ENCODE measurements at regions not wholly inside any gene's neighbourhood (a gene's known extent, or its start where the extent isn't known, plus 50 kb on each side); places are given as distances from the start of the nearest gene placed in this dataset.
"Not testable (repeated sequence)": the region's sequence is repeated elsewhere in the genome, so short reads cannot be mapped to it uniquely, and the experiment has no call there.

GRCh38 chrX:122270809-122271494 lies 913.1 kb upstream of the GRIA3 start:
- no peak overlapping the region for H3K4me3 Mint-ChIP-seq
- no peak overlapping the region for H3K27ac Mint-ChIP-seq

DNA sequence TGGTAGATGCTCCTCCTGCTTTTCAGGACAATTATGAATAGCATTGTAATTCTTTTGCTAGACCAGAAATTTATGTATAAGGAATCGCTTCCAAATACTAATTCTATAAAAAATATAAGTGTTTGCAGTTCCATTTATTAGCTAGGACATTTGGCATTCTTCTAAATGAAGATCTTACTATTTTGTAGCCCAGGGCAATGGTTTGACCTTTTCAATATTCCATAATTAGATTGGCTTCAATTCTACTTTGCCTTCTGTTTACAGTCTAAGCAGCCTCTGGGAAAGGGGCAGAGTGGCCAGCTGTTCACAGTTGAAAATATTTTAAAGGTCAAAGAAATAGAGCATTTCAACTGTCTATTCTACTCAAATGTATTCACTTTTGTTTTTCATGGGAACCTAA lies 912.1 kb upstream of the GRIA3 start:
- ATAC-seq (ENCODE audit: low read depth): no peak
- Mint-ChIP-seq H3K4me3 (no peak overlapping the region), H3K9me3 (peaks cover 3% of the 10 kb centered on the region), H3K27me3 (no peaks in the 10 kb centered on the region), H3K27ac (no peak overlapping the region), H3K36me3 (no peaks in the 10 kb centered on the region), H3K4me1 (no peaks in the 10 kb centered on the region)
- DNase-seq (ENCODE audit: low spot score in 2 of 2): no peak

More at GRCh38 chrX:122270809-122271494, 913.1 kb upstream of the GRIA3 start:
- no peak for DNase-seq (ENCODE audit: low spot score in 2 of 2)
- no peaks in the 10 kb centered on the region for H3K27me3 Mint-ChIP-seq
- no peaks in the 10 kb centered on the region for H3K36me3 Mint-ChIP-seq
- no peak for ATAC-seq (ENCODE audit: low read depth)
- peaks cover 3% of the 10 kb centered on the region for H3K9me3 Mint-ChIP-seq
- H3K4me1 Mint-ChIP-seq: no peaks in the 10 kb centered on the region

DNA sequence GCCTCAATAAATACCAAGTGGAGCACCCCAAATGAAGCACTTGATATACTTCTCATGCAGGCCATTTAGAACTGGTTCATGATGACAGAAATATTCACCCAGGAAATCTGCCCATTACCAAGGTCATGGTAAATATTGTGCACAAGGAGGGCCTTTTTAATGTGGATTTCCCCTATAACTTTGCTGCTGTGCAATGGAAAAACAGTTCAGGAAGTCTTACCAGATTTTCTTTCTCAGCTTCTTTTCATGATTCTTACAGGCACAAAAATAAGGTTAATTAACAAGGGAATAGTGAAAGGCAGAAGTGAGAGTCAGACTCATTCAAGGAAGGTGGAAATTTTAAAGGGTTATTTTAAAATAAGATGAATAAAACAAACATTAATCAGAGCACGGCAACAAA lies 904.3 kb upstream of the GRIA3 start:
- ATAC-seq (ENCODE audit: low read depth) (no peak), DNase-seq (ENCODE audit: low spot score in 2 of 2) (no peak)
- Mint-ChIP-seq H3K27me3 (no peaks in the 10 kb centered on the region), H3K9me3 (peaks cover 1% of the 10 kb centered on the region), H3K4me1 (no peaks in the 10 kb centered on the region), H3K36me3 (no peaks in the 10 kb centered on the region), H3K27ac (no peak overlapping the region), H3K4me3 (no peak overlapping the region)

- not testable (repeated sequence) for H3K27ac Mint-ChIP-seq; H3K4me1 Mint-ChIP-seq; H3K36me3 Mint-ChIP-seq; ATAC-seq (ENCODE audit: low read depth); H3K4me3 Mint-ChIP-seq; DNase-seq (ENCODE audit: low spot score in 2 of 2); H3K27me3 Mint-ChIP-seq; H3K9me3 Mint-ChIP-seq
Observed at GRCh38 chrX:122299822-122300221, 884.3 kb upstream of the GRIA3 start.

DNA sequence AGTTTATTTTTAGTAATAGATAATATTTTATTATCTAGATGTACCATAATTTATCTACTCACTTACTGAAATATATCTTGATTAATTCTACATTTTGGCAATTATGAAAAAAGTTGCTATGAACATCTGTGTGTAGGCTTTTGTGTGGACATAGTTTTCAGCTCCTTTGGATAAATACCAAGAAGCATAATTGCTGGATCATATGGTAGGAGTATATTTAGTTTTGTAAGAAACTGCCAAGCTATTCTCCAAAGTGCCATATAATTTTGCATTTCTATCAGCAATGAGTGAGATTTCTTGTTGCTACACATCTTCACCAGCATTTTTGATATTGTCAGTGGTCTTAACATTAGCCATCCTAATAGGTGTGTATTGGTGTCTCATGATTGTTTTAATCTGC lies 882.6 kb upstream of the GRIA3 start:
- Mint-ChIP-seq H3K27me3 (no peaks in the 10 kb centered on the region), H3K36me3 (no peaks in the 10 kb centered on the region), H3K4me1 (no peaks in the 10 kb centered on the region), H3K4me3 (no peak overlapping the region), H3K9me3 (peaks cover 1% of the 10 kb centered on the region), H3K27ac (no peak overlapping the region)
- DNase-seq (ENCODE audit: low spot score in 2 of 2): no peak
- no peak for ATAC-seq (ENCODE audit: low read depth)

DNA sequence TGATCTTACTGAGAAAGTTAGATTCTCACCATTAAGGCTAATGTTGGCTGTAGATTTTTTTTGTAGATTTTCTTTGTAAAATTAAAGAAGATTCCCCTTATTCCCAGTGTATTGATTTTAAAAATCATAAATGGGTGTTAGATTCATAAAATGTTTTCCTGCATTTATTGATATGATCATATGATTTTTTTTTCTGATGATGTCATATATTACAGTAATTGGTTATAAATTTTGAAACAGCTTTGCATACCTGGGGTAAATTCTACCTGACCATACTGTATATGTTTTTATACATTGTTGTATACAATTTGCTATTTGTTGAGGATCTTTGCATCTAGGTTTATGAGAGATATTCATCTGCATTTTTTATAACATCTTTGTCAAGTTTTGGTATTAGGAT lies 880.3 kb upstream of the GRIA3 start:
- H3K4me1 Mint-ChIP-seq: no peaks in the 10 kb centered on the region
- H3K9me3 Mint-ChIP-seq: peaks cover 3% of the 10 kb centered on the region
- H3K4me3 Mint-ChIP-seq: no peak overlapping the region
- H3K27me3 Mint-ChIP-seq: no peaks in the 10 kb centered on the region
- no peak overlapping the region for H3K27ac Mint-ChIP-seq
- H3K36me3 Mint-ChIP-seq: no peaks in the 10 kb centered on the region
- no peak for DNase-seq (ENCODE audit: low spot score in 2 of 2)
- ATAC-seq (ENCODE audit: low read depth): no peak

GRCh38 chrX:122344816-122345215 lies 839.3 kb upstream of the GRIA3 start:
- no peaks in the 10 kb centered on the region for H3K36me3 Mint-ChIP-seq
- H3K27me3 Mint-ChIP-seq: no peaks in the 10 kb centered on the region
- no peak overlapping the region for H3K27ac Mint-ChIP-seq
- no peaks in the 10 kb centered on the region for H3K4me1 Mint-ChIP-seq
- peaks cover 1% of the 10 kb centered on the region for H3K9me3 Mint-ChIP-seq
- no peak for DNase-seq (ENCODE audit: low spot score in 2 of 2)
- H3K4me3 Mint-ChIP-seq: no peak overlapping the region
- ATAC-seq (ENCODE audit: low read depth): no peak

DNA sequence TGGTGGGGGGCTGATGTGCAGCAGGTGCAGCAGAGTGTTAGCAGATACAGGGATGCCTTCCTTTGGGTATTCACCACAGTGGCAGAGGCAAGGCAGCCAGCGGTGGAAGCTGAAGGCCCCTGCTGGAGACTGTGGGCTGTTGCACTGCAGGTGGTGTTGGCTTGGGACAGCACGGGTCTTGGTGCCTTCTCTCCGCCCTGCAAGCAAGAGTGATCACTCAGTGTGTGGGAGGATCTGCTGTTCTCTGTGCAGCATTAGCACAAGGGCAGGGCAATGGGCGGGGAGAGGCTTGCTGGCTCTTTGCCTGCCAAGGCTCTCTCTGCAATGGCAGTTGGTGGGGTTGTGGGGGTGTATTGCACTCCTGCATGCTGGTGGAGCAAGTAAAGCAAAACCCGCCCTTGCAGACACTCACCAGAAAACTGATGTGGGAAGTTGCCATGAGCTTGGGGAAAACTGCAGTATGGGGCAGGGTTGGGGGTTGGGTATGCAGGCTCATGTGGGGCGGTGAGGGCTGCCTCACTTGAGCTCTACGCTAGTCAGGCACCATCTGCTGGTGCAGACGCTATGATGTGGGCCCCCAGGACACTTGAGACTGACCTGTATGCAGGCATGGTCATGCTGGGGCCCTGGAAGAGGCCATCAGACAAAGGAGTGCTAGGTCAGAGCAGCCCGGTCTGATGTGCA lies 820.8 kb upstream of the GRIA3 start:
- DNase-seq (ENCODE audit: low spot score in 2 of 2) (no peak), ATAC-seq (ENCODE audit: low read depth) (no peak)
- peaks cover 1% of the 10 kb centered on the region for H3K9me3 Mint-ChIP-seq
- H3K27ac Mint-ChIP-seq: no peak overlapping the region
- H3K4me1 Mint-ChIP-seq: no peaks in the 10 kb centered on the region
- no peaks in the 10 kb centered on the region for H3K36me3 Mint-ChIP-seq
- no peak overlapping the region for H3K4me3 Mint-ChIP-seq
- H3K27me3 Mint-ChIP-seq: no peaks in the 10 kb centered on the region

GRCh38 chrX:122375533-122375932 lies 808.5 kb upstream of the GRIA3 start:
- H3K27ac Mint-ChIP-seq; H3K9me3 Mint-ChIP-seq; H3K27me3 Mint-ChIP-seq; ATAC-seq (ENCODE audit: low read depth); H3K4me1 Mint-ChIP-seq; DNase-seq (ENCODE audit: low spot score in 2 of 2); H3K4me3 Mint-ChIP-seq; H3K36me3 Mint-ChIP-seq: not testable (repeated sequence)

GRCh38 chrX:122389005-122389404 lies 795.1 kb upstream of the GRIA3 start:
- Mint-ChIP-seq H3K27ac (no peak overlapping the region), H3K9me3 (no peaks in the 10 kb centered on the region), H3K4me1 (no peaks in the 10 kb centered on the region), H3K4me3 (no peak overlapping the region), H3K27me3 (no peaks in the 10 kb centered on the region), H3K36me3 (no peaks in the 10 kb centered on the region)
- no peak for ATAC-seq (ENCODE audit: low read depth)
- no peak for DNase-seq (ENCODE audit: low spot score in 2 of 2)

GRCh38 chrX:122418758-122419157 lies 765.3 kb upstream of the GRIA3 start:
- DNase-seq (ENCODE audit: low spot score in 2 of 2) (no peak), ATAC-seq (ENCODE audit: low read depth) (no peak)
- Mint-ChIP-seq H3K9me3 (peaks cover 2% of the 10 kb centered on the region), H3K4me1 (no peaks in the 10 kb centered on the region), H3K27me3 (no peaks in the 10 kb centered on the region), H3K4me3 (no peak overlapping the region), H3K27ac (no peak overlapping the region), H3K36me3 (no peaks in the 10 kb centered on the region)

- ATAC-seq (ENCODE audit: low read depth): no peak
- Mint-ChIP-seq H3K36me3 (no peaks in the 10 kb centered on the region), H3K9me3 (no peaks in the 10 kb centered on the region)
Observed at GRCh38 chrX:122421434-122422121, 762.5 kb upstream of the GRIA3 start.

DNA sequence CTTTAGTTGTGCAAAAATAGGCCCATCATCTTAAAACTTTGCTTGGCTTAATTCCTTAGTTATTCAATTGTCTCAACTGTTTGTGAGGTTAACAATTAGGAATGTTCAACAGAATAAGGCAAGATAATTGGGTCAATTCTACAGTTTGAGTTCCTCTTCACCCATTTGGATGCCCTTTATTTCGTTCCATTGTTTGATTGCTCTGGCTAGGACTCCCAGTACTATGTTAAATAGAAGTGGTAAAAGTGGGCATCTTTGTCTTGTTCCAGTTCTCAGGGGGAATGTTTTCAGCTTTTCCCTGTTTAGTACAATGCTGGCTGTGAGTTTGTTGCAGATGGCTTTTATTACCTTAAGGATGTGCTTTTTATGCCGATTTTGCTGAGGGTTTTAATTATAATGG lies 761.5 kb upstream of the GRIA3 start:
- ATAC-seq (ENCODE audit: low read depth) (no peak), DNase-seq (ENCODE audit: low spot score in 2 of 2) (no peak)
- no peak overlapping the region for H3K4me3 Mint-ChIP-seq
- no peaks in the 10 kb centered on the region for H3K4me1 Mint-ChIP-seq
- no peak overlapping the region for H3K27ac Mint-ChIP-seq
- H3K9me3 Mint-ChIP-seq: no peaks in the 10 kb centered on the region
- no peaks in the 10 kb centered on the region for H3K27me3 Mint-ChIP-seq
- H3K36me3 Mint-ChIP-seq: no peaks in the 10 kb centered on the region

More at GRCh38 chrX:122421434-122422121, 762.5 kb upstream of the GRIA3 start:
- no peak for DNase-seq (ENCODE audit: low spot score in 2 of 2)
- H3K27me3 Mint-ChIP-seq: no peaks in the 10 kb centered on the region
- no peak overlapping the region for H3K4me3 Mint-ChIP-seq
- no peaks in the 10 kb centered on the region for H3K4me1 Mint-ChIP-seq
- H3K27ac Mint-ChIP-seq: no peak overlapping the region

DNA sequence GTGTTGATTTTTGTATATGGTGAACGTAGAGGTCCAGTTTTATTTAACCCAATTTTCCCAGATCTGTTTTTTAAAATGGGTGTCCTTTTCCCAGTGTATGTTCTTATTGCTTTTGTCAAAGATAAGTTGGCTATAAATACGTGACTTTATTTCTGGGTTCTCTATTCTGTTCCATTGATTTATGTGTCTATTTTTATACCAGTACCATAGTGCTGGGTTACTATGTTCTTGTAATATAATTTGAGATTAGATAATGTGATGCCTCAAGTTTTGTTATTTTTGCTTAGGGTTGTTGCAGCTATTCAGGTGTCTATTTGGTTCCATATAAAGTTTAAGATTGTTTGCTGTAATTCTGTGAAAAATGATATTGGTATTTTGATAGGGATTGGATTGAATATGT lies 749.1 kb upstream of the GRIA3 start:
- Mint-ChIP-seq H3K36me3 (no peaks in the 10 kb centered on the region), H3K9me3 (peaks cover 8% of the 10 kb centered on the region), H3K27ac (no peak overlapping the region)

More for the DNA sequence above, 749.1 kb upstream of the GRIA3 start:
- Mint-ChIP-seq H3K4me1 (no peaks in the 10 kb centered on the region), H3K4me3 (no peak overlapping the region), H3K27me3 (no peaks in the 10 kb centered on the region)
- ATAC-seq (ENCODE audit: low read depth) (no peak), DNase-seq (ENCODE audit: low spot score in 2 of 2) (no peak)
